Hematopoietic multipotent progenitor cell treated with erythropoietin and hydrocortisone succinate and interleukin-3 and kit ligand, for 6 days (in vitro differentiated cells): ENCODE measurements at regions not wholly inside any gene's neighbourhood (a gene's known extent, or its start where the extent isn't known, plus 50 kb on each side); places are given as distances from the start of the nearest gene placed in this dataset.
A peak's percentile ranks its signal among the peaks of the same experiment; 100 is the strongest.

ENCODE experiments used
- DNase-seq: peaks from one replicate; pipeline ENCODE4 v3.0.0-alpha.2; 2015

DNA sequence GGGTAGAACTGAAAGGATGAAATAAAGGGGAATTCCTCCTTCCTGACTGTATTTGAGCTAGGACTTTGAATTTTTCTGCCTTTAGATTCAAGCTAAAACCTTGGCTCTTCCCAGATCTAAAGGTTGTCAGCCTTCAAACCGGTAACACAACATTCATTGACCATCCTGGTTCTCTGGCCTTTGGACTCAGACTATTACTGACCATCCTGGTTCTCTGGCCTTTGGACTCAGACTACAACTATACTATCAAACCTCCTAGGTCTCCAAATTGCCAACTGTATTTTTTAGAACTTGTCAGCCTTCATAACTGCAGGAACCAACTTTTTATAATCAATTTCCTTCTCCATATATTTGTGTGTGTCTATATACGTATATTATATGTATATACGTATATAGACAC is 140.6 kb upstream of the RBMY1B start:
- no peak for DNase-seq

DNA sequence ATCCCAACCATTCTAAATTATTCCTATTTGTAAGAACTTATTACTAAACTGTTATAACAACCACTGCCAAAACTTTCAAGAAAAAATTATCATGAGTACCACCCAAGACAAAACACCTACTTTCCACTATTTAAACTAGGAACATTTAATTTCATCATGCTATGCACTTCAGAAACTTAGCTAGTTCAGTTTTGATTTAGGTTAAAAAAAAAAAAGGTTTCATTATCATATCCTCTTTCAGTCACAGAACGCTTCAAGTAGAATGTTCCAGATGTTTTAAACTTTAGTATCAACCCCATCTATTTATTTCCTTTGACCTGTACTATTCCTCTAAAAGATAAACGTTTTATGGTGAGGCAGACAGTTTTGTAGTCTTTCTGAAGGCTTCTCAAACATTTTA is 117.0 kb upstream of the RBMY1B start:
- no peak for DNase-seq

DNA sequence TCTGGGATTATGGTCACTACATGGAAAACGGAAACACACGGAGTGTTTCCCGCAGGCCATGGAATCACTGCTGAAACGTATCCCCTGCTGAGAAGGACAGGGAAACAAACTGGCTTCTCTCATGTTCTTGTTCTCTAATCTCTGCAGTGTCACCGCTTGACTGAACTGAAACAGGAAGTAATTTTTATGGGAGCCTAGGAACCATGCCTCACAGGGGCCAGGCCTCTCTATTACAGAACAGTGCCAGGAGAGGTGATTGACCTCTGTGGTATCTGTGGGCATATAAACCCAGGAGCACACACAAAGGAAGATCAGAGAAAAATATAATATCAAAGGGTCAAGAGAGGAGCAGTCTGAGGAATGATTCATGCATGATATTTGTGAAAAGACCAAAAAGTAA is 88.9 kb upstream of the RBMY1B start:
- DNase-seq = no peak

DNA sequence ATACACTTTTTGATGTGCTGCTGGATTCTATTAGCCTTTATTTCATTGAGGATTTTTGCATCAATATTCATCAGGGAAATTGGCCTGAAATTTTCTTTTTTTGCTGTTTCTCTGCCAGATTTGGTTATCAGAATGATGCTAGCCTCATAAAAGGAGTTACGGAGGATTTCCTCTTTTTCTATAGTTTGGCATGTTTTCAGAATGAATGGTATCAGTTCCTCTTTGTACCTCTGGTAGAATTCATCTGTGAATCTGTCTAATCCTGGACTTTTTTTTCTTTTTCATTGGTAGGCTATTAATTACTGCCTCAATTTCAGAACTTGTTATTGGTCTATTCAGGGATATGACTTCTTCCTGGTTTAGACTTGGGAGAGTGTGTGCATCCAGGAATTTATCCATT is 70.6 kb upstream of the RBMY1B start:
- DNase-seq = peak; percentile 1

DNA sequence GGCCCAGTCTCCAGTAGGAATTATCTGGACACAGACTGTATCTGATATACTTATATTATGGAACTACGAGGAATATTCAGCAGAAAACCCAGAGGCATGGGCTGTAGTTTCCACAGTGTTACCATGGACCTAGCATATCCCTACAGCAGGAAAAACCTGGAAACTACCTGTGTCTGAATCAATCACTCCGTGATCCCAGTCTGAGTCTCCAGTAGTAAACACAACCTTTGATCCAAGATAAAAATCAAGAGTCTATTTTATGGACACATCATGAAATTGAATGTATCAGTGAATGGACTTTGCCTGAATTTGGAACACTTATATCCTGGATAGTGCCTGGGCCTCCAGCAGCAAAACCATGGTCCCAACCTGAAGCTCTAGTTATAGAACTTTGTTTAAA is 57.5 kb upstream of the RBMY1B start:
- DNase-seq = no peak

DNA sequence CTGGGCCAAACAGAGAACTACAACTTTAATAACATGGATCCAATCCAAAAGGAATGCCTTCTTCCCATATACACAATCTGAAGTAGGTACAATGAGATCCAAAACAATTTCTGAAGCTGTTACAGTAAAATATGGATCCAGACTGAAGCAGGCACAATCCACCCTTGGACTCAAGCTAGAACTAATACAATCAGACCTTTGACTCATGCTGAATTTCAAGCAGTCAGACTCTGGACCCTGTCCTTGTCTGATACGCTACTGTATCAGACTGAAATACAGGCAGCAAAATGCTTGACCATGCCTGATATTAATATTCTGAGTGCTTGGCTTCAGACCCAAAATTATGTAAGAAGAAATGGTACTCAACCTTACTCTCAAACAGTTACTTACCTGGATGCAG is 57.0 kb upstream of the RBMY1B start:
- DNase-seq = no peak

DNA sequence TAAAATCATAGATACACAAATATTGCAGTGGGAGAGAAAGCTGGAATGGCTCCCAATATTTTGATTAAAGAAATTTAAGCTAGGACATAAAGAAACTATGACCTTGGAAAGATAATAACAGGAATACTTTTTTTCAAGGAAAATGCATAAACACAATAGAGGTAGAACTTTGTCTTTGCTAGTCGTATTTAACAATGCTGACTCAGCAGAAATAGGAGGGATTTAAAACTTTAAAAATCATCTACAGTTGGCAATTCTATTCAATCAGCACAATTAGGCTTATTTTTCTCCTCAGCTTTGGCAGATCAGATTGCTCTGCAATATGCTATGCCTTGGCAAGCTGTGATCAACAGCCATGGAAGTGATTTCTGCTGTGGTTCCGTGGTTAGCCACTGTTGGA is 51.5 kb upstream of the RBMY1B start:
- no peak for DNase-seq
